ENCODE measurements at regions not wholly inside any gene's neighbourhood (a gene's known extent, or its start where the extent isn't known, plus 50 kb on each side); places are given as distances from the start of the nearest gene placed in this dataset.

DNA sequence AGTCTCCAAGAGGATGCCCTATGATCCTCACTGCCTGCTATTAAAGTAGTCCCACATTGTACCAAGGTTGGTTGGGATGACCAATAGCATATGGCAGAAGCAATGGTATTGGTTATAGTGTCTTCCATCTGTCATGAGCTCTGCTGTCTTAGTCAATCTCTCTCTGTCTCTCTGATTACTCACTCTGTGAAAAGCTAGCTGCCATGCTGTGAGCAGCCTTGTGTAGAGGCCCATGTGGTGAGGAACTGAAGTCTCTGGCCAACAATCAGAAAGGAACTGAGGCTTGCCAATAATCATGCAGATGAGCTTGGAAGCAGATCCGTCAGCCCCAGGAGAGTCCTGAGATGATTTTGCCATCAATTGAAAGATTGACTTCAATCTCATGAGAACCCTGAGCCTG lies 60.3 kb upstream of the CFAP161 start:
- TF ChIP-seq, protein P1, sequence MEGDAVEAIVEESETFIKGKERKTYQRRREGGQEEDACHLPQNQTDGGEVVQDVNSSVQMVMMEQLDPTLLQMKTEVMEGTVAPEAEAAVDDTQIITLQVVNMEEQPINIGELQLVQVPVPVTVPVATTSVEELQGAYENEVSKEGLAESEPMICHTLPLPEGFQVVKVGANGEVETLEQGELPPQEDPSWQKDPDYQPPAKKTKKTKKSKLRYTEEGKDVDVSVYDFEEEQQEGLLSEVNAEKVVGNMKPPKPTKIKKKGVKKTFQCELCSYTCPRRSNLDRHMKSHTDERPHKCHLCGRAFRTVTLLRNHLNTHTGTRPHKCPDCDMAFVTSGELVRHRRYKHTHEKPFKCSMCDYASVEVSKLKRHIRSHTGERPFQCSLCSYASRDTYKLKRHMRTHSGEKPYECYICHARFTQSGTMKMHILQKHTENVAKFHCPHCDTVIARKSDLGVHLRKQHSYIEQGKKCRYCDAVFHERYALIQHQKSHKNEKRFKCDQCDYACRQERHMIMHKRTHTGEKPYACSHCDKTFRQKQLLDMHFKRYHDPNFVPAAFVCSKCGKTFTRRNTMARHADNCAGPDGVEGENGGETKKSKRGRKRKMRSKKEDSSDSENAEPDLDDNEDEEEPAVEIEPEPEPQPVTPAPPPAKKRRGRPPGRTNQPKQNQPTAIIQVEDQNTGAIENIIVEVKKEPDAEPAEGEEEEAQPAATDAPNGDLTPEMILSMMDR (IDR thresholded peaks at IDR 0.05): no peak
- no peak for TF ChIP-seq POLR2A (IDR thresholded peaks at IDR 0.05)
